ENCODE measurements at regions not wholly inside any gene's neighbourhood (a gene's known extent, or its start where the extent isn't known, plus 50 kb on each side); places are given as distances from the start of the nearest gene placed in this dataset.

- no peaks in the 10 kb centered on the region for H3K9me3 ChIP-seq (ENCODE audit: control insufficient read depth, insufficient read depth, low read length)
- 22% methylated on average over 1 of the region's 2 CpGs for WGBS (ENCODE audit: insufficient coverage)
- H3K27ac ChIP-seq (ENCODE audit: low read depth, low read length) = no peak overlapping the region
- DNase-seq (ENCODE audit: low read depth in 4 of 6, low spot score in 6 of 6) = peak in 5 of 6 donors; percentile 17 to 81 (median 35)
- H3K4me1 ChIP-seq (ENCODE audit: control insufficient read depth, insufficient read depth, low read length) = peaks cover 4% of the 10 kb centered on the region
- no peaks in the 10 kb centered on the region for H3K36me3 ChIP-seq (ENCODE audit: control insufficient read depth, insufficient read depth, low read length)
- no peaks in the 10 kb centered on the region for H3K27me3 ChIP-seq (ENCODE audit: control insufficient read depth, insufficient read depth, low read length)
- H3K4me3 ChIP-seq (ENCODE audit: low read depth, low read length) = no peak overlapping the region
These were observed 75.7 kb upstream of the C1orf87 start for GRCh38 chr1:60149251-60149650.

DNA sequence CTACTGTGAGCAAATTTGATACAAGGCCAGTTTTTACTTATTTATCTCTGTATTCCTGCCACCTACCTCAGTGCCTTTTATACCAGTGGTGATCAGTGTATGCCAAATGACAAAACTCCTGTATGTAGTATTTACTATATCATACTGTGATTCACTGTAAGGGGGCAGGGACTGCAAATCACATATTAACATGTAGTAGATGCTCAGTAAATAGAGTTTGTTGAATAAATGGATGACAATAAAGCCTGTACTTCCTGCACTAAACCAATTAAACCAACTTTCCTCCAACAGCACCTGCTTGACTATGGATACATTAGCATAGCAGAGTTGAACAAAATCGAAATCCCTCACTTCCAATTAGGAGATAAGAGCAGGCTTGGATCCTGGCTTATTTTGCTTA is 73.3 kb upstream of the C1orf87 start:
- H3K4me1 ChIP-seq (ENCODE audit: control insufficient read depth, insufficient read depth, low read length) = peaks cover 4% of the 10 kb centered on the region
- H3K4me3 ChIP-seq (ENCODE audit: low read depth, low read length) = no peak overlapping the region
- no peak for DNase-seq (ENCODE audit: low read depth in 4 of 6, low spot score in 6 of 6)
- no peaks in the 10 kb centered on the region for H3K27me3 ChIP-seq (ENCODE audit: control insufficient read depth, insufficient read depth, low read length)
- no peaks in the 10 kb centered on the region for H3K36me3 ChIP-seq (ENCODE audit: control insufficient read depth, insufficient read depth, low read length)
- WGBS (ENCODE audit: insufficient coverage) = no CpG with 5 or more reads among the region's 1 CpG
- H3K9me3 ChIP-seq (ENCODE audit: control insufficient read depth, insufficient read depth, low read length) = no peaks in the 10 kb centered on the region
- no peak overlapping the region for H3K27ac ChIP-seq (ENCODE audit: low read depth, low read length)

DNA sequence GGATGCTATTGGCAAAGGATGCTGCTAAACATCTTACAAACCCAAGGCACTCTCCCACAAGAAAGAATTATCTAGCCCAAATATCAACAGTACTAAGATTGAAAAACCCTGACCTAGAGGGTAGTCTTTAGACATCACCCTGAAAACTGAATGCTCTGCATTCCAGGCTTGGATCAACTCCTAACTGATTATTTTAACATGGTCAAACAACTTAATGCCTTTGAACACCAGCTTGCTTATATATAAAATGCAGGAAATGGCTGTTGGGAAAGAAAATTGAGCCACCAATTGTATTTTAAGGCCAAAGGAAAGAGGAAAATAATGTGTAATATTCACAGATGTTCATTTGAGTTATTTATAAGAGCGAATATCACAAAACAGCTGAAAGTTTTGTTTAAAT is 72.2 kb upstream of the C1orf87 start:
- Histone ChIP-seq H3K4me1 (ENCODE audit: control insufficient read depth, insufficient read depth, low read length) (peaks cover 4% of the 10 kb centered on the region), H3K27ac (ENCODE audit: low read depth, low read length) (no peak overlapping the region), H3K36me3 (ENCODE audit: control insufficient read depth, insufficient read depth, low read length) (no peaks in the 10 kb centered on the region), H3K4me3 (ENCODE audit: low read depth, low read length) (no peak overlapping the region), H3K27me3 (ENCODE audit: control insufficient read depth, insufficient read depth, low read length) (no peaks in the 10 kb centered on the region), H3K9me3 (ENCODE audit: control insufficient read depth, insufficient read depth, low read length) (no peaks in the 10 kb centered on the region)
- no CpG with 5 or more reads among the region's 1 CpG for WGBS (ENCODE audit: insufficient coverage)
- no peak for DNase-seq (ENCODE audit: low read depth in 4 of 6, low spot score in 6 of 6)

DNA sequence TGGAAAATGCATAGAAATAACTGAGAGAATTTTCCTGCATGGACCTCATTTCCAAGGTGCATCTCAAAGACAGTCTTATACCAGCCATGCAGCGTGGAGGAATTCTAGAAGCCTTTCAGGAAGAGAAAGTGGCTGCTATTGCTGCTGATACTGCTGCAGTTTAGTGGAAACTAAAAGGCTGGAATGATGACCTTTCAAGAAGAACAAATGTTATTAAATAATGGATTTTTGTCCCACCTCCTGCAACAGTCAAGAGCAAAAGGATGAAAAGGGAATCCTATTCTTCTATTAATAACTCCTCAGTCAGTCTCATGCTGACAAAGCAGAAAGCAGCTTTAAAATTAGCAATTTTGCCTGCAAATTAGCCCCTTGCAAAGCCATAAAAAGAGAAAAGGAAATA is 68.2 kb upstream of the C1orf87 start:
- Histone ChIP-seq H3K27ac (ENCODE audit: low read depth, low read length) (no peak overlapping the region), H3K27me3 (ENCODE audit: control insufficient read depth, insufficient read depth, low read length) (no peaks in the 10 kb centered on the region), H3K4me1 (ENCODE audit: control insufficient read depth, insufficient read depth, low read length) (no peaks in the 10 kb centered on the region), H3K9me3 (ENCODE audit: control insufficient read depth, insufficient read depth, low read length) (no peaks in the 10 kb centered on the region), H3K36me3 (ENCODE audit: control insufficient read depth, insufficient read depth, low read length) (no peaks in the 10 kb centered on the region), H3K4me3 (ENCODE audit: low read depth, low read length) (no peak overlapping the region)
- no CpG with 5 or more reads among the region's 1 CpG for WGBS (ENCODE audit: insufficient coverage)
- DNase-seq (ENCODE audit: low read depth in 4 of 6, low spot score in 6 of 6) = peak in 1 of 6 donors; percentile 57

- Histone ChIP-seq H3K27ac (ENCODE audit: low read depth, low read length) (no peak overlapping the region), H3K4me3 (ENCODE audit: low read depth, low read length) (no peak overlapping the region), H3K27me3 (ENCODE audit: control insufficient read depth, insufficient read depth, low read length) (no peaks in the 10 kb centered on the region), H3K4me1 (ENCODE audit: control insufficient read depth, insufficient read depth, low read length) (no peaks in the 10 kb centered on the region), H3K9me3 (ENCODE audit: control insufficient read depth, insufficient read depth, low read length) (no peaks in the 10 kb centered on the region), H3K36me3 (ENCODE audit: control insufficient read depth, insufficient read depth, low read length) (no peaks in the 10 kb centered on the region)
- no peak for DNase-seq (ENCODE audit: low read depth in 4 of 6, low spot score in 6 of 6)
- 100% methylated on average over 2 of the region's 4 CpGs for WGBS (ENCODE audit: insufficient coverage)
These were observed 67.7 kb upstream of the C1orf87 start for GRCh38 chr1:60141276-60141675.

GRCh38 chr1:60137406-60137805 is 63.8 kb upstream of the C1orf87 start:
- WGBS (ENCODE audit: insufficient coverage) = no CpG with 5 or more reads among the region's 2 CpGs
- H3K4me1 ChIP-seq (ENCODE audit: control insufficient read depth, insufficient read depth, low read length) = no peaks in the 10 kb centered on the region
- H3K27me3 ChIP-seq (ENCODE audit: control insufficient read depth, insufficient read depth, low read length) = no peaks in the 10 kb centered on the region
- H3K4me3 ChIP-seq (ENCODE audit: low read depth, low read length) = no peak overlapping the region
- H3K27ac ChIP-seq (ENCODE audit: low read depth, low read length) = no peak overlapping the region
- DNase-seq (ENCODE audit: low read depth in 4 of 6, low spot score in 6 of 6) = no peak
- no peaks in the 10 kb centered on the region for H3K36me3 ChIP-seq (ENCODE audit: control insufficient read depth, insufficient read depth, low read length)
- no peaks in the 10 kb centered on the region for H3K9me3 ChIP-seq (ENCODE audit: control insufficient read depth, insufficient read depth, low read length)

DNA sequence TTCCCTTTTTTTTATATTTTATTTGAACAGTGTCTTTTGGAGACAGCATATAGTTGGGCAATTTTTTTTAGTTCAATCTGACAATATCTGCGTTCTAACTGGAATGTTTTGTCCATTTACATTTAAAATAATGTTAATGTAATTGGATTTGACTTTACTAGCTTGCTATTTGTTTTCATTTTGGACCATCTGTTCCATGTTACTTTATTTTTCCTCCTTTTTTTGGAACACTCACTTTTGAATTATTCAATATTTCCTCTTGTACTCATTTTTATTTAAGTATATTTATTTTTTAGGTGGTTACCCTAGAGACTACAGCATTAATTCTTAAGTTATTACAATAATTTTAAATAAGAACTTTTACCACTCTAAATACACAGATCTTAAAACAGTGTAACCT is 62.8 kb upstream of the C1orf87 start:
- no peaks in the 10 kb centered on the region for H3K9me3 ChIP-seq (ENCODE audit: control insufficient read depth, insufficient read depth, low read length)
- no peaks in the 10 kb centered on the region for H3K36me3 ChIP-seq (ENCODE audit: control insufficient read depth, insufficient read depth, low read length)
- no peak overlapping the region for H3K4me3 ChIP-seq (ENCODE audit: low read depth, low read length)
- H3K27me3 ChIP-seq (ENCODE audit: control insufficient read depth, insufficient read depth, low read length) = no peaks in the 10 kb centered on the region
- H3K4me1 ChIP-seq (ENCODE audit: control insufficient read depth, insufficient read depth, low read length) = no peaks in the 10 kb centered on the region
- H3K27ac ChIP-seq (ENCODE audit: low read depth, low read length) = no peak overlapping the region
- no CpG with 5 or more reads among the region's 1 CpG for WGBS (ENCODE audit: insufficient coverage)
- DNase-seq (ENCODE audit: low read depth in 4 of 6, low spot score in 6 of 6) = peak in 1 of 6 donors; percentile 37

GRCh38 chr1:60134716-60135115 is 61.1 kb upstream of the C1orf87 start:
- H3K36me3 ChIP-seq (ENCODE audit: control insufficient read depth, insufficient read depth, low read length) = no peaks in the 10 kb centered on the region
- no peaks in the 10 kb centered on the region for H3K4me1 ChIP-seq (ENCODE audit: control insufficient read depth, insufficient read depth, low read length)
- H3K9me3 ChIP-seq (ENCODE audit: control insufficient read depth, insufficient read depth, low read length) = no peaks in the 10 kb centered on the region
- no peak overlapping the region for H3K4me3 ChIP-seq (ENCODE audit: low read depth, low read length)
- H3K27me3 ChIP-seq (ENCODE audit: control insufficient read depth, insufficient read depth, low read length) = no peaks in the 10 kb centered on the region
- no peak overlapping the region for H3K27ac ChIP-seq (ENCODE audit: low read depth, low read length)
- WGBS (ENCODE audit: insufficient coverage) = no CpG with 5 or more reads among the region's 2 CpGs
- DNase-seq (ENCODE audit: low read depth in 4 of 6, low spot score in 6 of 6) = no peak

DNA sequence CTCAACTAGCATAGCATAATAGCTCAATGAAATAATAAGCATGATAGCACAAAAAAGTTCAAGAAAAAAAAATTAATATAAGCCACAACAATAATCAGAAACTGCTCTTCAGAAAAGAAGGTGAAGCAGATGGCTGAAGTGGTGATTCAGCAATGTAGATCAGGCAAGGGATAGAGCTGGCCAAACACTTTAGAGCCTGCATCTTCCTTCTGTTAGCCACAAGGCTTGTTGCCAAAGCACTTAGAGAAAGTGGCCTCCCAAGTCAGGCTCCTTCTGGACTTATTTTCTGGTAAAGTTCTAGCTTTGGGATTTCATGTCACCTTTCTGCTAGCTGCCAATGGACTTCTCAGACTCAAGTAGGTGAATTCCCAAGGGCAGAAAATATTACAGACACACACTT is 60.3 kb upstream of the C1orf87 start:
- H3K36me3 ChIP-seq (ENCODE audit: control insufficient read depth, insufficient read depth, low read length) = no peaks in the 10 kb centered on the region
- H3K27ac ChIP-seq (ENCODE audit: low read depth, low read length) = no peak overlapping the region
- no peak overlapping the region for H3K4me3 ChIP-seq (ENCODE audit: low read depth, low read length)
- peak in 1 of 6 donors; percentile 33 for DNase-seq (ENCODE audit: low read depth in 4 of 6, low spot score in 6 of 6)
- H3K27me3 ChIP-seq (ENCODE audit: control insufficient read depth, insufficient read depth, low read length) = no peaks in the 10 kb centered on the region
- H3K4me1 ChIP-seq (ENCODE audit: control insufficient read depth, insufficient read depth, low read length) = no peaks in the 10 kb centered on the region
- H3K9me3 ChIP-seq (ENCODE audit: control insufficient read depth, insufficient read depth, low read length) = no peaks in the 10 kb centered on the region

- 76% methylated on average over 4 of the region's 9 CpGs for WGBS (ENCODE audit: insufficient coverage)
- H3K36me3 ChIP-seq (ENCODE audit: control insufficient read depth, insufficient read depth, low read length) = no peaks in the 10 kb centered on the region
- no peak overlapping the region for H3K27ac ChIP-seq (ENCODE audit: low read depth, low read length)
- peak in 1 of 6 donors; percentile 20 for DNase-seq (ENCODE audit: low read depth in 4 of 6, low spot score in 6 of 6)
- H3K9me3 ChIP-seq (ENCODE audit: control insufficient read depth, insufficient read depth, low read length) = no peaks in the 10 kb centered on the region
- no peak overlapping the region for H3K4me3 ChIP-seq (ENCODE audit: low read depth, low read length)
- no peaks in the 10 kb centered on the region for H3K4me1 ChIP-seq (ENCODE audit: control insufficient read depth, insufficient read depth, low read length)
- H3K27me3 ChIP-seq (ENCODE audit: control insufficient read depth, insufficient read depth, low read length) = no peaks in the 10 kb centered on the region
These were observed 59.6 kb upstream of the C1orf87 start for GRCh38 chr1:60133000-60133673.

All from spinal cord (tissue), 9 donors.